AG20443 (cell line): ENCODE measurements at regions not wholly inside any gene's neighbourhood (a gene's known extent, or its start where the extent isn't known, plus 50 kb on each side); places are given as distances from the start of the nearest gene placed in this dataset.
"Not testable (repeated sequence)": the region's sequence is repeated elsewhere in the genome, so short reads cannot be mapped to it uniquely, and the experiment has no call there.

ENCODE experiments used
- DNase-seq: peaks from one replicate; pipeline ENCODE4 v3.0.0; 2012; ENCODE audit warnings: low spot score, mixed read lengths

- no peak for DNase-seq
These were observed 239.1 kb downstream of the THBS2 start for GRCh38 chr6:169014211-169015197.

DNA sequence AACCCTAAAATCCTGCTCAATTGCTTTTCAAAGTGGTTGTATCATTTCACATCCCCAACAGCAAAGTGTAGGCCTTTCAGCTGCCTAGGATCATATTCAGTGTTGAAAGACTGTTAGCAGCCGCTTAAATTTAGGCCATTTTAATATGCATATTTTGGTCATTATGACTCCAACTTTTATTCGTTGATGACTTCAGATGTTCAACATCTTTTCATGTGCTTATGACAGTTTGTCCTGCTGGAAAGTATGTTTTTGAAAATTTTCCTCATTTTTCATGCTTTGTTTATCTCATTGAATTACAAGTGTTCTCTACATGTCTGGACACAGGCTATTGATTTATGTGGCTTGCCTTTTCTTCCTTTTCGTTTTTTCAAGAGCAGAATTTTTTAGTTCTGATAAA, 244.0 kb downstream of the THBS2 start:
- no peak for DNase-seq

DNA sequence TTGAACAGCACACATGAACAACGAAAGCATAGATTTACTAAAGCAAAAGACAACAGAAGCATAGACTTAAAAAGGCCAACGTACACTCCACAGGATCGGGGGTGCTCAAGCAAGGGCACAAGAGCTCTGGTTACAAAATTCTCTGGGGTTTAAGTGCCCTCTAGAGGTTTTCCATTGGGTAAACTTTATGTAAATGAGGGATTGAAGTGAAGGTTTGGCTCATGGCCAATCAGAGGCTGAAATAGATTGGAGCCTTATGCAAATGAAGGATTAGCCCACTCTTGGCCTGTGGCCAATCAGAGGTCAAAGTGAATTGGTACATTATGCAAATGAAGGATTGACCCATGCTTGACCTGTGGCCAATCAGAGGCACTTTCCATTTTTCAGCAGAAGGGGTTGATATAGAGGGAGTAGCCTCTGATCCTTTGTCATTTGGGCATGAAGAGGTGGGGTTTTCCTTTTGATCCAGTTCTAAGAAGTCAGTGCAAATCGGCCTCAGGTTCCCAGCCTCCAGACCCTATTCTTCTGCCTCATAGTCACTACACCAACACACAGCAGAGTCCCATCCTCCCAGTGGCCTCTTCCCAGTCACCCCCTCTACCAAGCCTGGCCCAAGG, 244.9 kb downstream of the THBS2 start:
- DNase-seq: no peak

GRCh38 chr6:169005166-169005565, 248.5 kb downstream of the THBS2 start:
- no peak for DNase-seq

DNA sequence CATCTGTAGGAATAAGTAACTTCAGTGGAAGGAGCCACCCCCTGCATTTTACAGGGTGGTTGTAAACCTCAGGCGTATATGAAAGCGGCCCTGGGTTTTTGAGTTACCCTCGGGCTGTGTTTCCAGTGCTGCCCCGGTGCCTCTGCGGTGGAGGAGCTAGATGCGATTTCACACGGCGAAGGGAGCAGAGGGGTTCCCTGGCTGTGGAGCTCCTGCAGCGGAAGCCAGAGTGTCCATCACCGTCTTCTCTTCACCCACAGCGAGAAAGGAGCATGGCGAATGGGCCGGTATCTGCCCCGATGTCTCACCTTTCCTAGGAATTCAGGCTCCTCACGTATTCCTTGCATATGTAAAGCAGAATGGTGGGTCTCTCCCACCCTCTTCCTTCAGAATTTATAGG, 253.6 kb downstream of the THBS2 start:
- DNase-seq: no peak

DNA sequence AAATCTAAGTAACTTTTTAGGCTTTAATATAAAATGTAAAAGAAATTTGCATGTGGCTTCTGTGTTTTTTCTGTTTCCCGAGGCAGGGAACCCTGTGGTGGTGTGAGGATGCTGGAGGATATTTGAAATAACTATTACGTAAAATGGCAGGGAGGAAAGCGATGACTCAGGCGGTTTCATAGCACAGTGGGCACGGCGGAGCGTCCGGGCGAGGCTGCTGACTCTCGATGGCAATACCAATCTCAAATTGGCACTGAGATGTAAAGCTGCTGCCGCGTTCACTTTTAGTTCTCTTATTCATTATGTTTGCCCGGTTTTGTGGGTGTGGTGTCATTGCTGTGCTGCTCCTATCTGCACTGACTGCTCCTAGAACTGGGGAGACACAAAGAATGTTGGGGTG, 254.3 kb downstream of the THBS2 start:
- no peak for DNase-seq

DNA sequence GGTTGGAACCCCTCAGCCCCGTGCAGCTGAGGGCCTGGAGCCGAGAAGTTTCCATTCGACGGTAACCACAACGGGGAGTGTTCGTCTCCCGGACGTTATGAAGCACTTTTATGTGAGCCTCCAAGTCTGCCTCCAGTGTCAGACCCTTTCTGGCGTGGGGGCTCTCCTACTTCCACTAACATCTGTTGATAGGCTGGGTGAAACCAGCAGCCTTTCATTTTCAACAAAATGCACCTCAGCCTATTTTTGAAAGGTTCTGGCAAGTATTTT, 257.4 kb downstream of the THBS2 start:
- no peak for DNase-seq

DNA sequence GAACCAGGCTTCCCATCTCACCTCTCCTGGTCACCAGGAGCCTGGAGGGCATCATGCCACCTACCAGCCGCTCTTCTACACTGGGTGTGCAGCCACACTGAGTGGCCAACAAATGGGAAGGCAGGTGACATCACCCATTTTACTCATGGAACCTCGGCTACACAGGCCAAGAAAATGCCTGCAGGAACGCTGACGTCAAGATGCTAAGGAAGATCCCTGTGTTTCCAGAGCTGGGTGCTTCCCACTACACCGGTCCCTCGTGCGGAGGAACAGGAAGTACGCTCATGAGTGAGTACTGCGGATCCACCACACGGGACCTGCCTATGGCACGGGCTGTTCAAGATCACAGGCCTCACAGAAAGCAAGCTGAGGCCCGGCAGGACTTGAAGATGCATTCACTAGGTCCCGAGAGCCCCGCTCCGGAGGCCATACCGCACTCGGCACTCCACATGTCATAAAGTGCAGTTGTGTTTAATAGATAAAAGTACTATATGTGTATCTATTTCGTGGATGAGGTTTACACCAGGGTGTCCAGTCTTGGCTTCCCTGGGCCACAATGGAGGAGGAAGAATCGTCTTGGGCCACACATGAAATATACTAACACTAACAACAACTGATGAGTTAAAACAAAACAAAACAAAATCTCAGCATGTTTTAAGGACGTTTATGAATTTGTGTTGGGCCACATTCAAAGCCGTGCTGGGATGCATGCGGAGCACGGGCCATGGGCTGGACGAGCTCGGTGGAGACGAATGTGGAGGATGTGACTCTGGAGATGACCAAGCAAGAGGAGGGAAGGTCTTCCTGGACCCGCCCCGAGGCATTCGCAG, 257.9 kb downstream of the THBS2 start:
- DNase-seq: no peak

- DNase-seq: no peak
These were observed 258.7 kb downstream of the THBS2 start for GRCh38 chr6:168994956-168995355.

DNA sequence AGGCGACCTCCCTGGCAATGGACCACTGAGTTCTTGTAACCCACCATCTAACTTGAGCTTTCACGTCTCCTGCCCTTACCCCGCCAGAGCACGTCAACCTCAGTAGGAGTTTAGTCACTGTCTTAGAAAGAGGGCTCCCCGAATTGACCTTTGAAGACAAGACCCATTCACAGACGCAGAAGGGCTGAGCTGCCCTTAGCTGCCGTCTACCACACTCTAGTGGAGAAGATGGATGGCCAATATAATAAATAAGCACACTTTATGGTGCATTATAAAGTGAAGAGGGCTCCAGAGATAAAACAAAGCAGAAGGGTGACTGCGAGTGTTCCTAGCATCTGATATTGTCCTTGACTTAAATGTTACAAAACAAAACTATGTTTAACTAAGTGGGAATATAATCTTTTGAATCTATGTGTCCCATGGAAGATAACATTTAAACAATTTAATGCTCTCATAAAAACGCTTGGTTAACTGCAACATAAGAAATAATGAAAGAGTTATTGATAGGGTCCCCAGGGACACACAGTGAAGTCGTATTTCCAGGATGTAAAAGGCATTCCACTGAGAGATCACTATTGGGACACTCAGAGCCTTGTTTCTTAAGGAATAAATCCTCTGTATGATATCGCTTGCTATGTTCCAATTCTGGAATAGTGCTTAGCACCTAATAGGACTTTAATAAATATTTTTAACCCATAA, 261.1 kb downstream of the THBS2 start:
- no peak for DNase-seq

GRCh38 chr6:168991695-168992094, 262.0 kb downstream of the THBS2 start:
- DNase-seq: not testable (repeated sequence)

- DNase-seq: no peak
These were observed 263.5 kb downstream of the THBS2 start for GRCh38 chr6:168990019-168990751.

- no peak for DNase-seq
These were observed 264.2 kb downstream of the THBS2 start for GRCh38 chr6:168989421-168989820.

GRCh38 chr6:168988801-168989200, 264.8 kb downstream of the THBS2 start:
- no peak for DNase-seq

- DNase-seq: no peak
These were observed 265.4 kb downstream of the THBS2 start for GRCh38 chr6:168988280-168988679.

GRCh38 chr6:168985705-168986104, 267.9 kb downstream of the THBS2 start:
- no peak for DNase-seq

GRCh38 chr6:168983925-168984324, 269.7 kb downstream of the THBS2 start:
- DNase-seq: no peak

DNA sequence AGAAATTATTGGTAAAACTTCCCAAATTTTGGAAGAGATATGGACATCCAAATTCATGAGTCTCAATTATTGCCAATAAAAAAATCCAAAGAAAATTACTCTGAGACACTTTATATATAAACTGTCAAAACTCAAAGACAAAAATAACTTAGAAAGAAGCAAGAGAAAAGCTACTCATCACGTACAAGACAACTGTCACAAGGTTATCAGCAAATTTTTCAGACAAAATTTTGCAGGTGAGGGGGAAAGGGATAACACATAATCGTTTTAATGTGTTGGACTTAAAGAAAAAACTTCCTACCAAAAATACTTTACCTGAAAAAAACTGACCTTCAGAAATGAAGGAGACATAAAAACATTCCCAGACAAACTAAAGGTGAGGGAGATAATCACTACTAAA, 272.5 kb downstream of the THBS2 start:
- no peak for DNase-seq

- DNase-seq: no peak
These were observed 274.4 kb downstream of the THBS2 start for GRCh38 chr6:168979254-168979653.

- no peak for DNase-seq
These were observed 281.5 kb downstream of the THBS2 start for GRCh38 chr6:168972128-168972527.

DNA sequence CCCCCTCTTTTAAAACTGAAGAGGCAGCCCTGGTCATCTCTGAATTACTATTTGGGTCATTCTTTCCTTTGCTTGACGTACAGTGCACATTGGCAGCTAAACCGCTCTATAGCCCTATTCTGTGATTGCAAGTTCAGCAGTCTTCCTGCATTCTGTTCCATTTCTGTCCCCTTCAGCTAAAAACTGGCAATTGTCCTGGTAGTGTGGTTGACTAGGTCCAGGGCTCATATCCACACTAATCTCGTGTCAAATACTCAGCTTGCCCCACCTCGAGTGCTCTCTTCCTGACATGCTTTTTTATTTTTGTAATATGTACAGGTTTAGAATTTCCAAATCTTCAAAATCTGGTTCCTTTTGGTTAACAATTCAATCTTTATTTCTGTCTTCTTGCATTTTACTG, 282.1 kb downstream of the THBS2 start:
- DNase-seq: no peak

- DNase-seq: no peak
These were observed 284.8 kb downstream of the THBS2 start for GRCh38 chr6:168968801-168969200.
